ENCODE measurements at regions not wholly inside any gene's neighbourhood (a gene's known extent, or its start where the extent isn't known, plus 50 kb on each side); places are given as distances from the start of the nearest gene placed in this dataset.

- no peak for TF ChIP-seq POLR2A (IDR thresholded peaks at IDR 0.05)
- TF ChIP-seq CTCF (IDR thresholded peaks at IDR 0.05): no peak
- no peak for TF ChIP-seq POLR2AphosphoS5 (IDR thresholded peaks at IDR 0.05)
- no peak for TF ChIP-seq EP300 (IDR thresholded peaks at IDR 0.05)
Measured at GRCh38 chr11:116696381-116696941, 76.3 kb downstream of the BUD13 start.
